GDM1 (cell line): ENCODE measurements at regions not wholly inside any gene's neighbourhood (a gene's known extent, or its start where the extent isn't known, plus 50 kb on each side); places are given as distances from the start of the nearest gene placed in this dataset.
"Not testable (repeated sequence)": the region's sequence is repeated elsewhere in the genome, so short reads cannot be mapped to it uniquely, and the experiment has no call there.

ENCODE experiments used
- DNase-seq: peaks from one replicate; lab custom pipeline; 2025; lab: John Stamatoyannopoulos, UW

DNA sequence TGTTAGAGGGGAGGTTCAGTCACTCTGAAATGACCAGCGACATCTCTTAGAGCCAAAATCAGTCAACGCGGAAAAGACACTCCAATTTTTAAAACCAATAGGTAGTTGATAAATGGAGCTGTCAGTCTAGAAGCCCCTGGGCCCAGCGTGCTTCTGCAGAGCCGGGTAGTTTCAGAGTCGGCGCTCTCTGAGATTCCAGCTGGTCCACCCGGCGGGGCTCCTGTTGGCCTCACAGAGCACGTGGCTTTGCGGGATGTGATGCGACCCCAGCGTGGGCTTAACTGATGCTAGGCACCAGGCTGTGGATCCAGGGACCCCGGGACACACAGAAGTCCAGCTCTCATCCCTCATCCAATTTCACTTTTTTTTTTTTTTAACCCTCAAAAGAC, 245.9 kb downstream of the BCL2L11 start:
- not testable (repeated sequence) for DNase-seq

DNA sequence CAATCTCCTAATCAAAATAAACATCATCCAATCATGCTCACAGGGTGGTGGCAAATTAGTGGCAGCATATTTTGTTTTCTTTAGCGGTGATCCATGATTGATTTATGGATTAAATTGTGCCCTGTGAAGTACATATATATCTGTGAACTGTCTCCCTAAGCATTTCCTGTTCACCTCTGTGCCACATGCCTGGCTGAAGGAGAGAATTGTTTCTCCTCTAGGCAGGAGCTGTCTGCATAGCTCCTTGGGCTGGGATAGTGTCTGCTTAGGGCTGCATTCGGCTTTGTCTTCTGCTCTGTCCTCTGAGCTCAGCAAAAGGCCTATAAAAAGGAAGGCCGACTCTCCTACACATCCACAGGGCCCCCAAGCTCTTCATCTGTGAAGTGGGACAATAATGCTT, 246.4 kb downstream of the BCL2L11 start:
- not testable (repeated sequence) for DNase-seq

DNA sequence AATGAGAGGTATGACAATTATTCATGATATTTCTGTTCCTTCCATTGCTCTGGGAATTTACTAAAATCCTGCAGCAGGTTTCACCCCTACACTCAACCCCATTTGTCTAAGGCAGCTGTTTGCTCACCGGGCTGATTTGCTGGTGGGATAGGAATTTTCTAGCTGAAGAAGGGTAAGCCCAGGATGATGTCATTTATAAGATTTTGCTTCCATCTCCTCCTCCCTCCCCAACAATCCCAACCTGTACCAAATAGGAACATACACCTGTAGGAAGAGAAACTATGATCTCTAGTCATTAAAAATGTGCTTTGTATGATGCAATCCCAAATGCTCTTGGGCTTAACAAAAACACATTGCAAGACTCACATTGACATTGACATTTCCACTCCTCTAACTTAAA, 247.2 kb downstream of the BCL2L11 start:
- not testable (repeated sequence) for DNase-seq

DNA sequence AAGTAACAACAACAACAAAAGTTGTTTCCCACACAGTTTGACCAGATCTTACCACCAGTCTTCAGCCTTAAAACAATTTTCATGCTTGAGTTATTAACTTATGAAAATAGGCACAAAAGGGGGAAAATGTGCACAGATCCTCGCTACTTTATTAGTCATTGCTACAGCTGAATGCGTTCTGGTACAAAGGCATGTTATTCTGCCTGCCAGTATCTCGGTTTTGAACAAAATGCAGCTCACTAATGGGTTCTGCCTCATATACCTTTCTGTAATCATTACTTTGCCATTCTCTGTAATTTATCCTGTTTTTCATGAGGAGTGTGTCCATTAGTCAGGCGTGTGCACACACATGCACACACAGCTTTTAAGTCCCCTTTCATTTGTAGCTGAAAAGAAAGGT, 247.6 kb downstream of the BCL2L11 start:
- DNase-seq, result not testable (repeated sequence)

DNA sequence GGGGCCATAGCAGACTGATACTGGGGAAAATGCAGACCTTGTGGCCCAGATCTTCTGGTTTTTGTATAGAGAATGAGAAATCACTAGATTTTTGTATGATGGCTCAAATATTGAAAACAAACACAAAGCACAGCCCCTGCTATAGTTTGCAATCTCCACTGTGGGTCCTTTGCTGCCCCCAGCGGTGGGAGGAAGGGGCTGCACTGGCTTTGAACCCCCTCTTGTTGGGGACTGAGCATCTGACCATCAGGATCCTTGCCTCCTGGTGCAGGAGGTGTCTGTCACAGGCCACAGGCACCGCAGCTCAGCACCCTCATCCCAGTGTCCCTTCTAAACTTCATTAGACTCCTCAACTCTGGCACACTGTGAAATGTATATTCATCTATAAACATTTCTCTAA, 252.3 kb downstream of the BCL2L11 start:
- not testable (repeated sequence) for DNase-seq

DNA sequence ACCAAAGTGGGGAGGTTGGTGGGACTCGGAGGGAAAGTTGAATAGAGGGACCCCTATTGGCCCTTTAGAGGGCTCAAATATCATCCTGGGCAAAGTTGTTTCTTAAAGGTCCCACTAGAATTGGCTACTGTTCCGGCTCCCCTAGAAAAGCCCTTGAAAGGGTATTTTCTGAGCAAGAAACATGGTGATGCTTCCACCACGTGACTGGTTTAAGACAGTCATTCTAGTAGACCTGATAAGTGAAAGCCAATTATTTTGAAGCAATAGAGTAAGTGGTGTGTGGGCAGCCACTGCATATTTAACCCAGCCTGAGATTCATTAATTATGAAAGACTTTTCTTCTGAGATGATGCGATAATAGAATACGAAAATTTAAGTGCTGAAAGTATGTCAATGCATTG, 253.3 kb downstream of the BCL2L11 start:
- DNase-seq, result not testable (repeated sequence)

DNA sequence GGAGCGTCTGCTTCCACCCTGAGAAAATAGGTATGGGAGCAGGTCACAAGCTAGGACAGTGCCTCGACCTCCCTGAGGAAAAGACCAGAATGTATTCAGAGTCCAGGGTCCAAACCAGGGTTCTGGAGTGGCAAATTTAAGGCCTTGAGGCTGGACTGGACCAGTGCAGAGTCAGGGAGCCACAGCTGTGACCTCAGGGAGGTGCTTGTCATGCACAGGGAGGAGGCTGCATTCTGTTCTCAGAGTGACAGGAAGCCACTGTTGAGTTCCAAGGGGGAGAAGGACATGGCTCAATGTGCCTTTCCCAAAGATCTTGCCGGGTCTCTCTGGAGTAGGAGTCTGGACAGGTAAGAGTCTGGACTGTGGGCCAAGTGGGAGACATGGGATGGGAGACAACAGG, 254.0 kb downstream of the BCL2L11 start:
- DNase-seq, result not testable (repeated sequence)

DNA sequence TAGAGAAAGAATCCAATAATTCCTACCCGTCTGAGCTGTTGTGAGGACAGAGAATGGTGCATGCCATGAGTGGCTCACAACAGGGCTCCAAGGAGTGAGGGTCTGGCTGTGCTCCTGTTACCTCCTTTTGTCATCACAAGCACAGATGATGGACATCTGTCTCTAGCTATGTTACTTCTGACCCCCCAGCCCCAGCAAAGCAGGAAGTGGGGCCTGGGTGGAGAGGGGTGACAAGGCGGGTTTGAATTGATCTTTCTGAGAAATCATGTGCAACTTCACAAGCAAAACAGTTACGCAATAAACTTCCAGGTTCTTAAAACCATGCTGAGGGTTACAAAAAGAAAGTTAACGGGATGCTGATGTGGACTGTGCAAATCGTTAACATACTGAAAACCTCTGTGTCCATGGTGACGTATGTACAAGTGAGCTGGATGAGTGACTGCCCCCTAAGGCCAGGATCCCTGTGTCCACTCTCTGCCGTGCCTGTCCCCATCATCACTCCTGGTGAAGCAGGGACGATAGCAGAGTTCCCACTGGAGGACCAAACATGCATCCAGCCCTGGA, 254.7 kb downstream of the BCL2L11 start:
- DNase-seq, result not testable (repeated sequence)

DNA sequence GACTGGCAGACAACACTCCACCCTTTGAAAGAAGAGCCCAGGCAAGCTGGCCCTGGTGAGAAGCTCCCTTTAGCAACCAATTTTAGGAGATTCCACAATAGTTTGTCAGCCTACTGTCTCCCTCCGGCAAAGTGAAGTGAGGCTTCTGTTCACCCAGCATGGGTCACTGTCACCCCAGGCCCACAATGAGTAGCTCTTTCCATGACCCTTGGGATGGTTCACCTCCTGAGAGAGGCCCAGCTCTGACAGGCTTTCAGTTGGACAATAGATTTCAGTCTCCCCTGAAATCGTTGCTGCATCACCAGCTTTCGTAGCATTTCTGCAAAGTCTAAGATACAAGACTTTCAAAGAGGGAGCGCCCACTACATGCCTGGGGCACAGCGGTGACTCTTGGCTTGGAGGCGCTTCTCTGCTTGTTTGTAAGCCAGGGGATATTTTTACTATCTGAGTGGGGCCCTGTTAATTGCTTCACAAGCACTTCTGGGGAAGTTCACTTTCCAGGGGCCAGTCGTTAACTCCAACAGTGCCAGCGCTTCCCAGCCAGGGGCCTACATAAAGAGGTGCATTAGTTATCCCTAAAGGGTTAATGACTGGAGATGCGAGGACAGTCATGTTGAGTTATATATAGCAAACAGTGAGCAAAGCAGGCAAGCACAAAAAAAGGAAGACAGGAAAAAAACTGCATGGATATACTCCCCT, 255.7 kb downstream of the BCL2L11 start:
- DNase-seq, result not testable (repeated sequence)

DNA sequence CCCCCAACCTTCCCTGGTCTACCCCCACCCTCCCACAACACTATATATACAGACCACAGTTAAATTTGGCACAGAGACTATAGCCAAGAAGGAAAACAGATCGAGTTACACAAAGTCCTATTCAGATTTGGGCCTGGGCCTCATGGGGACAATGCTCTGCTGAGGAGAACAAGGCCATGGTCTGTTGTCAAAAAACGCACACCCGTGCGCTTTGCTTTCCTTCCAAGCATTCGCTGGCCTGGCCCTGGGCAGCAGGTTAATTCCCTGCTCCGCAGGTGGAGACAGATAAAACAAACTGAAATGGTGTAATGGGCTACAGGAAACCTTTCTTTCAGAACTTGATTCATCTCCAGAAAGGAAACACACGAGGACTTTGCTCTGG, 256.2 kb downstream of the BCL2L11 start:
- DNase-seq, result not testable (repeated sequence)

DNA sequence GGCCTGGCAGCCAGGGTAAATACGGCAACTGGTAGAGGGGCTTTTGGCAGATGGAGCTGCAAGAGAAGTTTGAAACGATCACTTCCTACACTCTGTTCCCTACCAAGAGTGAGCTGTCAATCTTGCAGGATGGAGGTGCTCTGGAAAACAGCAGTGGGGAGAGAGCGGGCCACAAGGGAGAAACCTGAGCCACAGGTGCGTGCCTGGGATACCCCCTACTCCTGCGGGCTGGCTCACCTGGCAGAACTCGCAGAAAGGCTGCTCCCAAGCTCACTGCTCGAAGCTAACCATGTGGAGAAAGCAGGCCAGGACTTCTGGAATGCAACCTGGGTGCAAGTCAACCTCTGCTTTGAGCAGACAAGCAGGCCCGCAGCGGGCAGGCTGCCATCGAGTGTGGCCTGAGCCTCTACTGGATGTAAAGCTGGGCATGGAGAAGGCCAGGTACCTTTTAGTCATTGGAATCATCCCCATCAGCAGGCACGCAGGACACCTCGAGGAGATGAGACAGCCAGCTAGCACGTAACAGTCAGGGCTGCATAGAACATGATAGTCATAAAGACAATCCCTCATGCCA, 256.8 kb downstream of the BCL2L11 start:
- not testable (repeated sequence) for DNase-seq

DNA sequence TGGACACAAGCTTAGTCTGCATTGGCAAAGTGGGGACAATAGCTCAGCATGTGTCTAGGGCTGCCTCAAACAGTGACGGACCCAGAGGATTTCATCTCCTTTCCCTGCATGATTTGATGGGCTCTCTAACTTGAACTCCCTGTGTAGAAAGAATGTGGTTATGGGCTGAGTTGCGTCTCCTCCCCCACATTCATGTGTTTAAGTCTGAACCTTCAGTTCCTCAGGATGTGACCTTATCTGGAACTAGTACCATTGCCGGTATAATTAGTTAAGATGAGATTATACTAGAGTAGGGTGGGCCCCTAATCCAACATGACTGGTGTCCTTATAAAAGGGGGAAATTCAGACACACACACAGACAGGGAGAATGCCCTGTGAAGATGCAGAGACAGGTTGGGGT, 257.6 kb downstream of the BCL2L11 start:
- DNase-seq, result not testable (repeated sequence)

DNA sequence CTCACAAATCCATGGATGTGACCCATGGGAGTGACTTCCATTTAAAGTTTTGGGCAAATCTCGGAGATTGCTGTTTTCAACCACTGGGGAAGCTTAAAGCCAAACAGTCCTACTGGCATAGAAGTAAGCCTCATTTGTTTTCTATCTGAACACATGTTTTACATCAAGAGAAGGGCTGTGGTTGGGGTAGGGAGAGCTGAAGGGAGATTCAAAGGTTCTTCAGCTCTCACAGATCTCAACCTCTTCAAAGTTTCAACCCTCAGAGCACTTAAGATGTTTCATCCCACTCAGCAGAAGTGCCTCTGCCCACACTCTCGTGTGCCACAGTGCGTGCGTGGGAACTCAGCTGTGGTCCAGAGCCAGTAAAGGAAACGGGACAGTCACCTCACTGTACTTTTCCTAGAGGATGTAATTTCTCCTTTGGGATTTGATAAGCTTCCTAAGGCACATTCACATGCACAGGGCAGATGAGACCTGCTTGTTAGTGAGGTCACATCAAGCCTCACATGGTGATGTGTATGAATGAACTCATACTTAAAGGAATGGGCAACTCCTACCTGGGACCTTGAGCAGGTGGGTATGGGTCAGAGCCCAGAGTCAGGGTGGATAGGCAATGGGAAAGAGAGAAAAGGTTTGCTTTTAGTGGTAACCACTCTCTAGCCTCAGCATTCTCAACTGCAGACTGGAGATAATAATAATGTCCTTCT, 260.2 kb downstream of the BCL2L11 start:
- DNase-seq, result not testable (repeated sequence)

DNA sequence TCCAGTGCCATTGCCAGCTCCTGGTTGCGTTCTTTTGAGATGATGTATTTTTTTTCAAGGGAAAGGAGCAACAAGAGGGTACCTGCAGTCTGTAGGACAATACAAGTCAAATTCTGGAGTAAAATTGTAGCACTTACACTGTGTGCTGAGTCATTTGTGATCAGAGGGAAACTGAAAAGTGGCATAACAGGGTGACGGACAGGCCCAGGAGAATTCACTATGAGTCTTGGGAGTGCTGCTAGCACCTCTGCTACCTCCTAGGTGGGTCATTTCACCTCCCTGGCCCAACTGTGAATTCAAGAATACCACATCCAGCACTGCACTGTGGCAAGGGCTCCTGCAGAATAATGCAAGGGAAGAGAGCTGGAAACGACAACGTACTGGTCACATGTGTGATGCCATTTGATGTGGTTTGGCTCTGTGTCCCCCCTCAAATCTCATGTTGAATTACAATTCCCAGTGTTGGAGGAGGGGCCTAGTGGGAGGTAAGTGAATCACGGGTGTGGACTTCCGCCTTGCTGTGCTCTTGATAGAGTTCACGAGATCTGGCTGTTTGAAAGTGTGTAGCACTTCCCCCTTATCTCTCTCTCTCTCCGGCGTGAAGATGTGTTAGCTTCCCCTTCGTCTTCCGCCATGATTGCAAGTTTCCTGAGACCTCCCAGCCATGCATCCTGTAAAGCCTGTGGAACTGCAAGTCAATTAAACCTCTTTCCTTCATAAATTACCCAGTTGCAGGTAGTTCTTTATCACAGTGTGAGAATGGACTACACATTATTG, 261.0 kb downstream of the BCL2L11 start:
- DNase-seq, result not testable (repeated sequence)

DNA sequence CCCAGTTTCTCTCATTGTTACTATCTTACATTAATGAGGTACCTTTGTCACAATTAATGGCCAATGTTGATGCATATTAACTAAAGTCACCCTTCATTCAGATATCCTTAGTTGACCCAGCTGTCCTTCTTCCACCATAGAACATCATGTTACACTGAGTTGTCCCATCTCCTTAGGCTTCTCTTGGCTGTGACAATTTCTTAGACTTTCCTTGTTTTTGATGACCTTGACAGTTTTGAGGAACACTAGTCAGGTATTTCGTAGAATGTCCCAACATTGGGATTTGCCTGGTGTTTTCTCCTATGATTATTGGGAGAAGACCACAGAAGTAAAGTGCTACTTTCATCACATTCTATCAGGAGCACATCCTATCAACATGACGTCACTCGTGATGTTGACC, 261.8 kb downstream of the BCL2L11 start:
- not testable (repeated sequence) for DNase-seq

DNA sequence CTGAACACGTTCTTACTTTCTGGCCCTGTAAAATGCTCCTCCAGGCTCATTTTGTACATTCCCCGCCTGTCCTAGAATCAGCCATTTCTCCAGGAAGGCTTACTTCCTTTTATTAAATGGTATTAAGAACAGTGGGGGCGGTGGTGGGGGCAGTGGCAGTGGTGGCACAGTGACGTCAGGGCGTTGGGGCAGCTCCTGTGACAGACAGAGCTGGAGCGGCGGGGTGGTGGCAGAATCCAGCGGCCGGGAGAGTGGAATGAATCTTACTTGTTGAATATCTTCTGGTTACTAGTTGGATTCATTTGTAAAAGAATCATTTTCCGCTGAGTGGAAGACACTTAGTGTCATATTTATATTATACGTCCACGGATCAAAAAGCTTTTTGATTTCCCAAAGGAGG, 262.6 kb downstream of the BCL2L11 start:
- DNase-seq, result not testable (repeated sequence)

DNA sequence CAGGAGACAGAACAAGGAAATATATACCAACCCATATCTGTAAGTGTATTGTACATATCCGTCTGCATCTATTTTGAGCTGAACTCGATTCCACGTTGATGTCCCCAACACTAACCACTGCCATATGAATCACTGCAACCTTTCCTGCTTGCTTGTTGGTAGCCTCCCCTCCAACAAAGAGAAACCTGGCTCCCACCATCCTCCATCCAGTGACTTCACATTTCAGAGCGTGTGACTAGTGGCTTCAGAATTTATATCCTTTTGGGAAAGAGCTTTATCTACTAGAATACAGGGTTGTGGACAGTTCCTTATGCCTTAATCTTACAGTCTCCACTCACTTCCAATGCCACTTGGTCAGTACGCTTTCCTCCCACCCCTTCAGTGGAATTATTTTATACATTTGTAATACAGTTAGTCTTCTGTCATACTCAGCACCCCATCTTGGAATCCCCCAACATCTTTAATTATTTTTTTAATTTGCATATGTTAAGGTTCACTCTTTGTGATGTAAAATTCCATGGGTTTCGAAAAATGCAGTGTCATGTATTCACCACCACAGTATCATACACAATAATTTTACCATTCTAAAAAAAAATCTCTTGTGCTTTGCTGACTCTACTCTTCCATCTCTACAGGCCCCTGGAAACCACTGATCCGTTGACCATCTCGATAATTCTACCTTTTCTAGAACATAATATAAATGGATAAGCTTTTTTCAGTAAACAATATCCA, 264.7 kb downstream of the BCL2L11 start:
- not testable (repeated sequence) for DNase-seq

DNA sequence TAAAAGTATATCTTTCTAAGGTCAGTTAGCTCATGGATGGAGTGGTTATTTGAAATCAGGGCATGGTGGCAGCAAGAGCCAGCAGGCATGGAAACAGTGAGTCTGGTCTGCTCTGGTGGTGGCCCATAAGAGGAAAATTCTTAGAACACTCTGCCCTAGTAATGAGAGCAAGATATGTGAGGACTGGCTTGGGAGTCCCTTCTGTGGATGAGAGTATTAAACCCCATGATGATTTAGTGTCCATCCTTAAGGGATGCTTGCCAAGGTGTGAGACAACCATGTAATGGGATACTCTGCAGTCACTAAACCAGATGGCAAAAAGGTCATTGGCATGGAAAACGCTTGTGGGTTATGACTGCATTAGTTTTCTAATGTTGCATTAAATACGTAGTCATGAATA, 269.9 kb downstream of the BCL2L11 start:
- DNase-seq, result not testable (repeated sequence)

DNA sequence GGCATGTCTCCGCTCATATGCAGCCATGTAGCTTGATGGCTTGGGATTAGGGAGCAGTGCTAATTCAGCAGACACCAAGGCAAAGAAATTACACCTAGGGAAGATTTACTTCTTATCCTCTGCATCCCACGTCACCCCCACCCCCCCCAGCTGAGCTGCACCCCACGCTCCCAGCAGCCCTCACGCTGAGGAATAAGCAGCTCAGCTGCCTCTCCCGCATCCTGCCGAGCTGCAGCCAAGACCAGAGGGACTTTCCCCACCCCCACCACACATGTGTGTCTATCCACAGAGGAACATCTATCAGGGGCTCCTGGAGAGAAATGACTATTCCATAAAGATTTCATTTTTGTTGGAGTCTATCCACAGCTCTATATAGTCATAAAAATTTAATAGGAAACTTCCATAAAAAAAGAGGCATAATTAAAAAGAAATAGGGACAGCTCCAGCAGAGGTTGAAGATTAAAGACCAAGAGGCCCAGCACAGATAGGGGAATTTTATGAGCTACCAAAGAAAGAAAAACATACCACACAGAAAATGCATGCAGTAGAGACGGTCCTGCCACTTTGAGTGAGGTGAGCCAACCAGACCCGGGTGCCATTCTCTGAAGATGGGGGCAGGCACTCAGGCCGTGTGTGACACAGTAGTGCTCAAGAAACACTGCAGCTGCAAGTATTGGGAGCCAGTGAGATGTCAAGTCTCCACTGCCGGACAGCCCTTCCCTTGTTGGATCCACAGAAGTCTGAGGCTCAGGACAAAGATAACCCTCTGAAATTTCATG, 274.8 kb downstream of the BCL2L11 start:
- DNase-seq, result not testable (repeated sequence)

DNA sequence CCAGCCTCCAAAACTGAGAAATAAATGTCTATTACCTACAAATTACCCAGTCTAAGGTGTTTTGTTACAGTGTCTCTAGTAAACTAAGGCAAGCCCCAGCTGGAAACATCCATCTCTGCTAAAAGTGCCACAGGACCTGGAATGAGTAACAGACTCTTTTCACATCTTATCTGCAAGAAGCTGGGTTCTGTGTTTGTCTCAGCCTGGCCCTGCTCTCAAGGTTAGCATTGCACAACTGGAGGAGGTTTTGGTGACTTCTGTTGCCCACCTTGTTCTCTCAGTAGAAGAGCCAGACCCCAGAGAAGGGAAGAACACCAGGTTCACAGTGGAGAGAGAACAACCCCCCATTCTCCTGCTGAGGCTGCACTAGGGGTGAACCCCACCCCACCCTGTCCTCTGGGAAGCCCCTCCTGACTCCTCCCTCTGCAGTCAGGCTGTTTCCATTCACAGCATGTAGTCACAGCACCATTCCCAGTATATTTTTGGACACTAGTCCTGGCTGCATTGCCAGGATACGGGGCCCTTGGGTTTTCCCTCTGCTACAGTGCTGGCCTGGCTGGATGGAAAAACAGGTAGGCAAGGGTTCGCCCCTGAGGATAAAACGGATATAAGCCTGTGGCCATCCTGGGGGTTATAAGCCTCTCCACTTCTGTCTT, 280.0 kb downstream of the BCL2L11 start:
- not testable (repeated sequence) for DNase-seq
